ENCODE measurements at regions not wholly inside any gene's neighbourhood (a gene's known extent, or its start where the extent isn't known, plus 50 kb on each side); places are given as distances from the start of the nearest gene placed in this dataset.

- Histone ChIP-seq H4K20me1 (ENCODE audit: insufficient read depth, low read length) (no peaks in the 10 kb centered on the region), H3K9ac (ENCODE audit: low read length) (no peak overlapping the region), H2AFZ (ENCODE audit: low read depth, low read length) (no peak overlapping the region), H3K4me3 (ENCODE audit: low read length) (no peak overlapping the region), H3K4me1 (ENCODE audit: low read length) (peaks cover 15% of the 10 kb centered on the region), H3K9me3 (ENCODE audit: insufficient read depth, low read length) (peaks cover 5% of the 10 kb centered on the region; the same call in 1 of the 2 replicates), H3K36me3 (replicated peaks; ENCODE audit: low read depth, low read length) (no peaks in the 10 kb centered on the region), H3K4me2 (ENCODE audit: low read length) (no peak overlapping the region), H3K27ac (ENCODE audit: low read length) (no peak overlapping the region), H3K79me2 (ENCODE audit: low read length) (no peaks in the 10 kb centered on the region), H3K27me3 (ENCODE audit: low read depth, low read length) (no peaks in the 10 kb centered on the region)
- no peak for TF ChIP-seq EZH2phosphoT487 (IDR thresholded peaks at IDR 0.05; ENCODE audit: low read depth)
- no peak for TF ChIP-seq CTCF (IDR thresholded peaks at IDR 0.05; ENCODE audit: low read depth, low read length)
Measured at GRCh38 chr1:199101139-199101538, 462.3 kb downstream of the PTPRC start.

- H3K79me2 ChIP-seq (ENCODE audit: low read length): no peaks in the 10 kb centered on the region
- peak overlapping the region; percentile 53 for H3K27ac ChIP-seq (ENCODE audit: low read length)
- no peaks in the 10 kb centered on the region for H4K20me1 ChIP-seq (ENCODE audit: insufficient read depth, low read length)
- H3K4me2 ChIP-seq (ENCODE audit: low read length): no peak overlapping the region
- peaks cover 5% of the 10 kb centered on the region; the same call in 1 of the 2 replicates for H3K9me3 ChIP-seq (ENCODE audit: insufficient read depth, low read length)
- no peak for TF ChIP-seq CTCF (IDR thresholded peaks at IDR 0.05; ENCODE audit: low read depth, low read length)
- TF ChIP-seq EZH2phosphoT487 (IDR thresholded peaks at IDR 0.05; ENCODE audit: low read depth): no peak
- H3K4me1 ChIP-seq (ENCODE audit: low read length): peaks cover 15% of the 10 kb centered on the region
- H3K36me3 ChIP-seq (replicated peaks; ENCODE audit: low read depth, low read length): no peaks in the 10 kb centered on the region
- no peak overlapping the region for H2AFZ ChIP-seq (ENCODE audit: low read depth, low read length)
- no peak overlapping the region for H3K9ac ChIP-seq (ENCODE audit: low read length)
- no peaks in the 10 kb centered on the region for H3K27me3 ChIP-seq (ENCODE audit: low read depth, low read length)
- no peak overlapping the region for H3K4me3 ChIP-seq (ENCODE audit: low read length)
Measured at GRCh38 chr1:199101635-199102034, 462.8 kb downstream of the PTPRC start.

GRCh38 chr1:199102239-199102638, 463.4 kb downstream of the PTPRC start:
- H3K79me2 ChIP-seq (ENCODE audit: low read length): no peaks in the 10 kb centered on the region
- H3K4me2 ChIP-seq (ENCODE audit: low read length): peak overlapping the region; percentile 23; the same call in 1 of the 2 replicates
- H3K9me3 ChIP-seq (ENCODE audit: insufficient read depth, low read length): peaks cover 7% of the 10 kb centered on the region; the same call in 1 of the 2 replicates
- peaks cover 15% of the 10 kb centered on the region for H3K4me1 ChIP-seq (ENCODE audit: low read length)
- H3K27me3 ChIP-seq (ENCODE audit: low read depth, low read length): no peaks in the 10 kb centered on the region
- H3K9ac ChIP-seq (ENCODE audit: low read length): no peak overlapping the region
- TF ChIP-seq EZH2phosphoT487 (IDR thresholded peaks at IDR 0.05; ENCODE audit: low read depth): no peak
- TF ChIP-seq CTCF (IDR thresholded peaks at IDR 0.05; ENCODE audit: low read depth, low read length): no peak
- no peak overlapping the region for H2AFZ ChIP-seq (ENCODE audit: low read depth, low read length)
- no peak overlapping the region for H3K4me3 ChIP-seq (ENCODE audit: low read length)
- peak overlapping the region; percentile 53 for H3K27ac ChIP-seq (ENCODE audit: low read length)
- H3K36me3 ChIP-seq (replicated peaks; ENCODE audit: low read depth, low read length): no peaks in the 10 kb centered on the region
- H4K20me1 ChIP-seq (ENCODE audit: insufficient read depth, low read length): no peaks in the 10 kb centered on the region

DNA sequence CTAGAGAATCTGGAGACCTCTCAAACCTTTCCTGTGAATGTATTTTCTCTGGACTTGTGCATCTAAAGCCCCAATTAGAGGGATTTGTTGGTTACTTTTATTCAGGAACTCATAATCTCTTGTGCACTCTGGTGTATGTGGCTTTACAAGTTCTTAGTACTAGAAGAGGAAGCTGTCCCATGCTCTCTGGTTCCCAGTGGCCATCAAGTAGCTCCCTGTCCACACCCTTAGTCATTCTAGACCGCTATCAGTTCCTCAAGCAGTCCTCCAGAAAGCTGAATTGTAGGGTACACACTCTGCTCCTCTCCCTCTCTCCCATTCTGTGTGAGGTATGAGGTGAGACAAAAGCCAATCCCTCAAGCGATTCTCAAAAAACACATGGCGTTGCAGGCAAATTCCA, 470.3 kb downstream of the PTPRC start:
- Histone ChIP-seq H3K4me2 (ENCODE audit: low read length) (no peak overlapping the region), H3K9ac (ENCODE audit: low read length) (no peak overlapping the region), H3K79me2 (ENCODE audit: low read length) (no peaks in the 10 kb centered on the region), H4K20me1 (ENCODE audit: insufficient read depth, low read length) (no peaks in the 10 kb centered on the region), H3K27ac (ENCODE audit: low read length) (no peak overlapping the region), H3K9me3 (ENCODE audit: insufficient read depth, low read length) (peaks cover 10% of the 10 kb centered on the region; the same call in 1 of the 2 replicates), H3K36me3 (replicated peaks; ENCODE audit: low read depth, low read length) (peaks cover 4% of the 10 kb centered on the region), H2AFZ (ENCODE audit: low read depth, low read length) (no peak overlapping the region), H3K4me1 (ENCODE audit: low read length) (no peaks in the 10 kb centered on the region), H3K27me3 (ENCODE audit: low read depth, low read length) (no peaks in the 10 kb centered on the region), H3K4me3 (ENCODE audit: low read length) (no peak overlapping the region)
- TF ChIP-seq EZH2phosphoT487 (IDR thresholded peaks at IDR 0.05; ENCODE audit: low read depth) (no peak), CTCF (IDR thresholded peaks at IDR 0.05; ENCODE audit: low read depth, low read length) (no peak)

Data from OCI-LY3 (cell line).